GM19397 (cell line): ENCODE measurements at regions not wholly inside any gene's neighbourhood (a gene's known extent, or its start where the extent isn't known, plus 50 kb on each side); places are given as distances from the start of the nearest gene placed in this dataset.

Source experiments
- ATAC-seq: cut with Tn5 transposase; IDR thresholded peaks from one replicate; pipeline ENCODE4 v1.9.1; 2021; ENCODE audit warnings: mild to moderate bottlenecking, moderate library complexity; ENCODE audit not compliant: unreplicated experiment

GRCh38 chr12:124504273-124505000 is 63.0 kb downstream of the NCOR2 start:
- no peak for ATAC-seq

- ATAC-seq: no peak
Measured at GRCh38 chr12:124503305-124503704, 64.1 kb downstream of the NCOR2 start.

- no peak for ATAC-seq
Measured at GRCh38 chr12:124502379-124502778, 65.0 kb downstream of the NCOR2 start.

- no peak for ATAC-seq
Measured at GRCh38 chr12:124501827-124502226, 65.6 kb downstream of the NCOR2 start.

- no peak for ATAC-seq
Measured at GRCh38 chr12:124501112-124501561, 66.3 kb downstream of the NCOR2 start.

- ATAC-seq: no peak
Measured at GRCh38 chr12:124499898-124500244, 67.5 kb downstream of the NCOR2 start.

GRCh38 chr12:124499190-124499753 is 68.1 kb downstream of the NCOR2 start:
- ATAC-seq: no peak

GRCh38 chr12:124498275-124499189 is 68.9 kb downstream of the NCOR2 start:
- ATAC-seq: no peak

- no peak for ATAC-seq
Measured at GRCh38 chr12:124497658-124498057, 69.8 kb downstream of the NCOR2 start.

- ATAC-seq: no peak
Measured at GRCh38 chr12:124497039-124497438, 70.4 kb downstream of the NCOR2 start.

- no peak for ATAC-seq
Measured at GRCh38 chr12:124496584-124496983, 70.8 kb downstream of the NCOR2 start.

GRCh38 chr12:124495194-124495983 is 72.0 kb downstream of the NCOR2 start:
- no peak for ATAC-seq

GRCh38 chr12:124494751-124495129 is 72.7 kb downstream of the NCOR2 start:
- no peak for ATAC-seq

- ATAC-seq: peak; percentile 86
Measured at GRCh38 chr12:124493809-124494750, 73.3 kb downstream of the NCOR2 start.

- ATAC-seq: no peak
Measured at GRCh38 chr12:124492879-124493808, 74.3 kb downstream of the NCOR2 start.

GRCh38 chr12:124491856-124492420 is 75.5 kb downstream of the NCOR2 start:
- no peak for ATAC-seq

GRCh38 chr12:124491310-124491709 is 76.1 kb downstream of the NCOR2 start:
- no peak for ATAC-seq

- ATAC-seq: no peak
Measured at GRCh38 chr12:124490584-124491305, 76.7 kb downstream of the NCOR2 start.
